ENCODE measurements at regions not wholly inside any gene's neighbourhood (a gene's known extent, or its start where the extent isn't known, plus 50 kb on each side); places are given as distances from the start of the nearest gene placed in this dataset.
"Not testable (repeated sequence)": the region's sequence is repeated elsewhere in the genome, so short reads cannot be mapped to it uniquely, and the experiment has no call there.

DNA sequence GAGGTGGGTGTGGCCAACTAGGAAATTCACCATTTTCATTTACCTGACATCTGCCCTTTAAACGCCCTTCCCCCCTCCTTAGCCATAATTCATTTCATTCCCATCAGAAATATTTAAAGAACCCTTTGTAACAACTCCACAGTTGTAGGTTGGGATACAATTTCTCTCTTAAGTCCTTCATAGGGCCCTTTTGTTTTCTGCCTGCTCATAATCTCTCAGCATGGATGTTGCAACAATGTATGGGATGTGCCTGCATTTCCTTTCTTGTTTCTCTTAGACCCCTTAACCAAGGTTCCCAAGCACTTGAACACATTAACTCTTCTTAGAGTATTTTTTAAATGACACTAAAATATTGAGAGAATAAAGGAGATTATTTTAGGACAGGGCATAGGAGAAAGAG lies 51.7 kb upstream of the MYO10 start:
- Histone ChIP-seq H3K9me3 (ENCODE audit: control insufficient read depth, insufficient read depth, low read length) (peaks cover 2% of the 10 kb centered on the region; the same call in 1 of the 2 replicates), H3K27me3 (ENCODE audit: control insufficient read depth, insufficient read depth, low read length) (no peaks in the 10 kb centered on the region), H3K4me3 (ENCODE audit: low read depth, low read length) (no peak overlapping the region), H3K27ac (ENCODE audit: low read depth, low read length) (no peak overlapping the region)
- CTCF ChIA-PET: interaction anchor here (0.5 to 1.1 kb wide), 2 partner anchors 10 to 20 kb away, joined by 3 read pairs; no protein-coding TSS in a partner anchor
- DNase-seq (ENCODE audit: low read depth, low spot score): no peak
- POLR2A ChIA-PET: no interaction called here
- TF ChIP-seq, protein P1, sequence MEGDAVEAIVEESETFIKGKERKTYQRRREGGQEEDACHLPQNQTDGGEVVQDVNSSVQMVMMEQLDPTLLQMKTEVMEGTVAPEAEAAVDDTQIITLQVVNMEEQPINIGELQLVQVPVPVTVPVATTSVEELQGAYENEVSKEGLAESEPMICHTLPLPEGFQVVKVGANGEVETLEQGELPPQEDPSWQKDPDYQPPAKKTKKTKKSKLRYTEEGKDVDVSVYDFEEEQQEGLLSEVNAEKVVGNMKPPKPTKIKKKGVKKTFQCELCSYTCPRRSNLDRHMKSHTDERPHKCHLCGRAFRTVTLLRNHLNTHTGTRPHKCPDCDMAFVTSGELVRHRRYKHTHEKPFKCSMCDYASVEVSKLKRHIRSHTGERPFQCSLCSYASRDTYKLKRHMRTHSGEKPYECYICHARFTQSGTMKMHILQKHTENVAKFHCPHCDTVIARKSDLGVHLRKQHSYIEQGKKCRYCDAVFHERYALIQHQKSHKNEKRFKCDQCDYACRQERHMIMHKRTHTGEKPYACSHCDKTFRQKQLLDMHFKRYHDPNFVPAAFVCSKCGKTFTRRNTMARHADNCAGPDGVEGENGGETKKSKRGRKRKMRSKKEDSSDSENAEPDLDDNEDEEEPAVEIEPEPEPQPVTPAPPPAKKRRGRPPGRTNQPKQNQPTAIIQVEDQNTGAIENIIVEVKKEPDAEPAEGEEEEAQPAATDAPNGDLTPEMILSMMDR (IDR thresholded peaks at IDR 0.05; ENCODE audit: low read depth, low read length): no peak

DNA sequence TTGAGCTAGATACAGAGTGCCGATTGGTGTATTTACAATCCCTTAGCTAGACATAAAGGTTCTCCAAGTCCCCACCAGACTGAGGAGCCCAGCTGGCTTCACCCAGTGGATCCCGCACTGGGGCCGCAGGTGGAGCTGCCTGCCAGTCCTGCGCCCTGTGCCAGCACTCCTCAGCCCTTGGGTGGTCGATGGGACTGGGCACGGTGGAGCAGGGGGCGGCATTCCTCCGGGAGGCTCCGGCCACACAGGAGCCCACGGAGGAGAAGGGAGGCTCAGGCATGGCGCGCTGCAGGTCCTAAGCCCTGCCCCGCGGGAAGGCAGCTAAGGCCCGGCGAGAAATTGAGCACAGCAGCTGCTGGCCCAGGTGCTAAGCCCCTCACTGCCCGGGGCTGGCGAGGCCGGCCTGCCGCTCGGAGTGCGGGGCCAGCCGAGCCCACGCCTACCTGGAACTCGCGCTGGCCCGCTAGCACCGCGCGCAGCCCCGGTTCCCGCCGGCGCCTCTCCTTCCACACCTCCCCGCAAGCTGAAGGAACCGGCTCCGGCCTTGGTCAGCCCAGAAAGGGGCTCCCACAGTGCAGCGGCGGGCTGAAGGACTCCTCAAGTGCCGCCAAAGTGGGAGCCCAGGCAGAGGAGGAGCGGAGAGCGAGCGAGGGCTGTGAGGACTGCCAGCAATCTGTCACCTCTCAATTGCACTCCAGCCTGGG lies 54.9 kb upstream of the MYO10 start:
- DNase-seq (ENCODE audit: low read depth, low spot score); POLR2A ChIA-PET; H3K27me3 ChIP-seq (ENCODE audit: control insufficient read depth, insufficient read depth, low read length); H3K4me3 ChIP-seq (ENCODE audit: low read depth, low read length); H3K27ac ChIP-seq (ENCODE audit: low read depth, low read length); H3K9me3 ChIP-seq (ENCODE audit: control insufficient read depth, insufficient read depth, low read length); CTCF ChIA-PET: not testable (repeated sequence)

DNA sequence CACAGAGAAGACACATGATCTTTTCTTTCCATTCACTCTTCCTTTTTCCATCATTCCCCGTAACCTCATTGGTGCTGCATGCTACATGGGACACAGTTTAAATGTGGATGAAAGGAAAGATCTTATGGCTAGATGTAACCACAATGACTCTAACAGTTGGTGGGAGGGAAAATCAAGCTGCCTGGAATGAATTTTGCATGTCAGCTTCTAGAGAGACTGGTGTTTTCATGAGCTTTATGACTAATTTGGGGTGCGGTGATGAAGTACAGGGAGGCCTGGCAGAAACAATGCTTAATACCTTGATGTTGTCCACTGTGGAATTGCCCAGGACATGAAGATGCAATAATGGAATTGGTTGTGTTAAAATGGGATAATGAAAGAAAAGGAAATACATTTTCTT lies 55.9 kb upstream of the MYO10 start:
- H3K4me3 ChIP-seq (ENCODE audit: low read depth, low read length): no peak overlapping the region
- CTCF ChIA-PET: interaction anchor here (0.6 to 1.5 kb wide), 3 partner anchors 16 to 140 kb away, joined by 3 to 10 read pairs (median 8); no protein-coding TSS in a partner anchor
- H3K27me3 ChIP-seq (ENCODE audit: control insufficient read depth, insufficient read depth, low read length): no peaks in the 10 kb centered on the region
- no peak overlapping the region for H3K27ac ChIP-seq (ENCODE audit: low read depth, low read length)
- DNase-seq (ENCODE audit: low read depth, low spot score): no peak
- TF ChIP-seq, protein P1 (IDR thresholded peaks at IDR 0.05; ENCODE audit: low read depth, low read length): no peak
- POLR2A ChIA-PET: interaction anchor here (0.6 to 0.7 kb wide), 2 partner anchors 63 to 99 kb away, joined by 3 to 6 read pairs; no protein-coding TSS in a partner anchor
- H3K9me3 ChIP-seq (ENCODE audit: control insufficient read depth, insufficient read depth, low read length): no peaks in the 10 kb centered on the region; the same call in 1 of the 2 replicates

DNA sequence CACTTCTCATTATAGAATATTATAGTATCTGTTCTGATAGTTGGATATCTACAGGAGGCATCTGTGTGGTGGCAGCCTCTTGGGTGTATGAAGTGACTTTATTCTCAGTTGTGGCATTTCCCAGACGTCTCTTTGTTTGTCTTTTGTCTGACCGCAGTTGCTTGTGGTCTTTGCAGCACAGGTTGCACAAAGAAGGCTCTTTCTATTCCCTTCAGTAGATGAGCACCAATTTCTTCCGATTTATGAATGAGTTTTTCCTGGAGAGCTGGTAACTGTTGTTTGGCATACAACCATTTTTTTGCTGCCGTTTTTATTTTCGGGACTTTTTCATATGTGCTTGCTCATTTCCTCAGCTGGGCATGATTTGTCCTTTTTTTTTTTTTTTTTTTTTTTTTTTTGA lies 56.4 kb upstream of the MYO10 start:
- POLR2A ChIA-PET: interaction anchor here (0.6 to 0.7 kb wide), 2 partner anchors 63 to 99 kb away, joined by 3 to 6 read pairs; no protein-coding TSS in a partner anchor
- Histone ChIP-seq H3K27ac (ENCODE audit: low read depth, low read length) (no peak overlapping the region), H3K9me3 (ENCODE audit: control insufficient read depth, insufficient read depth, low read length) (no peaks in the 10 kb centered on the region; the same call in 1 of the 2 replicates), H3K27me3 (ENCODE audit: control insufficient read depth, insufficient read depth, low read length) (no peaks in the 10 kb centered on the region), H3K4me3 (ENCODE audit: low read depth, low read length) (no peak overlapping the region)
- no peak for DNase-seq (ENCODE audit: low read depth, low spot score)
- CTCF ChIA-PET: interaction anchor here (0.6 to 1.5 kb wide), 3 partner anchors 16 to 140 kb away, joined by 3 to 10 read pairs (median 8); no protein-coding TSS in a partner anchor
- TF ChIP-seq, protein P1 (IDR thresholded peaks at IDR 0.05; ENCODE audit: low read depth, low read length): no peak

DNA sequence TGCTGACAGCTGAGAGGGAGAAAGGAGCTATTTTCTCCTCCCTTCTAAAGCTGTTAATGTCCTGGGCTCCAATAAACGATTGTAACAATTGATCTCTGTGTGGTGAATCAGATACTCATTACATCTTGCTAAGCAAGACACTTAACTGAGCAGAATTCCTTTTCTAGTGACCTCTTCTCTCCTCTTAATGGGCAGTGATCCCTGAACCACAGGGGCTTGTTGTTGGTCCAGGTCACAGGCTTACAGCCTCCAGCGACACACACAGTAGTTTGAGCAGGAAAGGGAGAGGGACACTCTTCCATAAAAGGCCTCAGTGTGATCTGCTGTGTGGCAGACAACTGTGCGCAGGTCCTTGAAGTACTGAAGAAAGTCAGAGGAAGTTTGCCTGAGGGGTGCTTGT lies 58.5 kb upstream of the MYO10 start:
- Histone ChIP-seq H3K27ac (ENCODE audit: low read depth, low read length) (no peak overlapping the region), H3K27me3 (ENCODE audit: control insufficient read depth, insufficient read depth, low read length) (no peaks in the 10 kb centered on the region), H3K4me3 (ENCODE audit: low read depth, low read length) (no peak overlapping the region), H3K9me3 (ENCODE audit: control insufficient read depth, insufficient read depth, low read length) (no peaks in the 10 kb centered on the region; the same call in 1 of the 2 replicates)
- DNase-seq (ENCODE audit: low read depth, low spot score): no peak
- TF ChIP-seq, protein P1 (IDR thresholded peaks at IDR 0.05; ENCODE audit: low read depth, low read length): no peak
- ChIA-PET POLR2A (no interaction called here), CTCF (interaction anchor here (0.6 to 1.7 kb wide), 5 partner anchors 9 to 196 kb away, joined by 3 to 6 read pairs (median 3); no protein-coding TSS in a partner anchor)

All from AG04450 (cell line).